ENCODE measurements at regions not wholly inside any gene's neighbourhood (a gene's known extent, or its start where the extent isn't known, plus 50 kb on each side); places are given as distances from the start of the nearest gene placed in this dataset.

DNA sequence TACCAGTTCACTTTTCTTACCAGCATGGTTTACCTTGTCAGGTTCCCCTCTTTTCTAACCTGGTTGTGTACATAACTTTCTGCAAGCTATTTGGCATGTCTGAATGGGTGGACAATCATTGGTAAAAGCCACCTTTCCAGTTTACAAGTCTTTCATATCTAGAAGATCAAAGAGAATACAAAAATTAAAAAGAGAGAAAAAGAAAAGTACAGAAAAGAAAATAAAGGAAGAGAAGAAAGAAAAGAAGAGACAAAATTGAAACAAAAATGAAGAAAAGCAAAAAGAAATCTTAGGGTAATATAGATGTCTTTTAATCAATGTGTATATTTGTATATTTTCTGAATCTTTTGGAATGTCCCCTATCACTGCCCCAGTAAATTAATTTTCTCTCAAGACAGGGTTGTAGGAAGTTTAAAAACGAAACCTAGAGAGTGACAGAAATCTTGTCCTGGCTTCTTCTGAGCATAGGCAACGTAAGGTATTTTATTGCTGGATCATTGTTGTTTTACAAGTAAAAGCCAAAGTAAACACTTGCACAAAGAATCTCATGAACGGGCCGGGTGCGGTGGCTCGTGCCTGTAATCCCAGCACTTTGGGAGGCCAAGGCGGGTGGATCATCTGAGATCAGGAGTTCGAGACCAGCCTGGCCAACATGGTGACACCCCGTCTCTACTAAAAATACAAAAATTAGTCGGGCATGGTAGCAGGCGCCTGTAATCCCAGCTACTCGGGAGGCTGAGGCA lies 98.7 kb upstream of the IFNE start:
- H3K27ac ChIP-seq = no peak overlapping the region
- H3K9me3 ChIP-seq = no peaks in the 10 kb centered on the region
- intact Hi-C loops (cut with DNase I) = no loop called here
- no peaks in the 10 kb centered on the region for H3K4me1 ChIP-seq
- TF ChIP-seq, protein P1, sequence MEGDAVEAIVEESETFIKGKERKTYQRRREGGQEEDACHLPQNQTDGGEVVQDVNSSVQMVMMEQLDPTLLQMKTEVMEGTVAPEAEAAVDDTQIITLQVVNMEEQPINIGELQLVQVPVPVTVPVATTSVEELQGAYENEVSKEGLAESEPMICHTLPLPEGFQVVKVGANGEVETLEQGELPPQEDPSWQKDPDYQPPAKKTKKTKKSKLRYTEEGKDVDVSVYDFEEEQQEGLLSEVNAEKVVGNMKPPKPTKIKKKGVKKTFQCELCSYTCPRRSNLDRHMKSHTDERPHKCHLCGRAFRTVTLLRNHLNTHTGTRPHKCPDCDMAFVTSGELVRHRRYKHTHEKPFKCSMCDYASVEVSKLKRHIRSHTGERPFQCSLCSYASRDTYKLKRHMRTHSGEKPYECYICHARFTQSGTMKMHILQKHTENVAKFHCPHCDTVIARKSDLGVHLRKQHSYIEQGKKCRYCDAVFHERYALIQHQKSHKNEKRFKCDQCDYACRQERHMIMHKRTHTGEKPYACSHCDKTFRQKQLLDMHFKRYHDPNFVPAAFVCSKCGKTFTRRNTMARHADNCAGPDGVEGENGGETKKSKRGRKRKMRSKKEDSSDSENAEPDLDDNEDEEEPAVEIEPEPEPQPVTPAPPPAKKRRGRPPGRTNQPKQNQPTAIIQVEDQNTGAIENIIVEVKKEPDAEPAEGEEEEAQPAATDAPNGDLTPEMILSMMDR (IDR thresholded peaks at IDR 0.05) = no peak
- no peaks in the 10 kb centered on the region for H3K27me3 ChIP-seq (ENCODE audit: insufficient read depth in 3 of 3, low read length in 2 of 3)
- no peaks in the 10 kb centered on the region for H3K36me3 ChIP-seq (ENCODE audit: insufficient read depth in 1 of 2, low read depth in 1 of 2)
- DNase-seq = no peak
- no peak overlapping the region for H3K4me3 ChIP-seq
- WGBS, 3 donors = 78 to 84% (median 80%) methylated on average over 12 of the region's 12 CpGs
- no peak for ATAC-seq

DNA sequence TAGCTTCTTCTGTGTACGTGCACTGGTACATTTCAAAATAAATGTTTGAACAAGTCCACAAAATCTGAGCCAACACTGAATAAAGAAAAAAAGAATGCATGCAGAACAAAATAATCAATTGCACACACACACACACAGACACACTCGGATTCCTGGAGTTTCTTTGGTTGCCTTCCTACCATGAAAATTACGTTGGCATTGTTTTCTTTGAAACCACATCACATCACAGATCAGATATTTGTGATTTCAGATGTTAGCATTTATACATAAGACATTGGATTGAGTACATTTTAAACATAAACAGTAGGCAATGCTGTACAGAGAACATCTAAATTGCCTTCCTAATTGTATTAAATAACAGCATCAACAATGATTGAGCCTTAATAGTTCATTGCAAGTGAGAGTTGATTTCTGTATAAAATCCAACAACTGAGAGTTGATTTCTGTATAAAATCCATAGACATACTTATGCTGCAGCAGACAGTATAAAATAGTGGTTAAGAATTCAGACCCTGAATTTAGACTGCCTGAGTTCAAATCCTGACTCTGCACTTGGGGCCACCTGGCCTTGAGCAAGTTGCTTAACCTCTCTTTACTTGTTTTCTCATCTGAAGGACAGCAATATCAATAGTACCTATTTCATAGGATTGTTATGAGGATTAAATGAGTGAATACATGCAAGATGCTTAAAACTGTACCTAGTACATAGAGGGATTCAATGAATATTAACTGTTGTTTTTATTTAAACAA lies 101.7 kb upstream of the IFNE start:
- H3K4me1 ChIP-seq = no peaks in the 10 kb centered on the region
- H3K27ac ChIP-seq = no peak overlapping the region
- DNase-seq (no peak), ATAC-seq (no peak)
- no peak overlapping the region for H3K4me3 ChIP-seq
- H3K36me3 ChIP-seq (ENCODE audit: insufficient read depth in 1 of 2, low read depth in 1 of 2) = no peaks in the 10 kb centered on the region
- TF ChIP-seq, protein P1 (IDR thresholded peaks at IDR 0.05) = no peak
- intact Hi-C loops (cut with DNase I) = no loop called here
- no peaks in the 10 kb centered on the region for H3K9me3 ChIP-seq
- H3K27me3 ChIP-seq (ENCODE audit: insufficient read depth in 3 of 3, low read length in 2 of 3) = peaks cover 0 to 2% (median 0%) of the 10 kb centered on the region in 3 donors
- WGBS, 3 donors = 24 to 45% (median 31%) methylated on average over 3 of the region's 3 CpGs

DNA sequence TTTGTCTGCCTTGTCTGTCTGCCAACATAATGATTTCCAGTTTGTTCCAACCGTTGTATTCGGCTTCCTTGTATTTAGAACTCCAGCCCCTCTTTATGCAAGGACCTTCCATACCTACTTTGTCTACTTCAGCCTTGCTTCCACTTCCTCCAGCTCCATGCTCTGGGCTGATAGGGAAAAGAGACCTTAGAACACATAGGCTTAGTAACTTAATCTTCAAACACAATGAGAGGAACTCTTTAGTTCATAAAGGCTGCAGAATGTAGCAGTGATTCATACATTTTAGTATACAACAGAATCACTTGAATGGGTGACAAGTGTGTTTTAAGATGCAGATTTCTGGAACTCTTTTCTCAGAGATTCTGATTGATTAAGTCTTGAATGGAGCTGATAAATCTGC lies 102.8 kb upstream of the IFNE start:
- Histone ChIP-seq H3K27me3 (ENCODE audit: insufficient read depth in 3 of 3, low read length in 2 of 3) (peaks cover 0 to 7% (median 0%) of the 10 kb centered on the region in 3 donors), H3K9me3 (no peaks in the 10 kb centered on the region), H3K27ac (no peak overlapping the region), H3K4me1 (no peaks in the 10 kb centered on the region), H3K36me3 (ENCODE audit: insufficient read depth in 1 of 2, low read depth in 1 of 2) (no peaks in the 10 kb centered on the region), H3K4me3 (no peak overlapping the region)
- TF ChIP-seq, protein P1 (IDR thresholded peaks at IDR 0.05) = no peak
- intact Hi-C loops (cut with DNase I) = no loop called here
- ATAC-seq = no peak
- WGBS, 3 donors = 57 to 85% (median 82%) methylated on average over 2 of the region's 2 CpGs
- no peak for DNase-seq

DNA sequence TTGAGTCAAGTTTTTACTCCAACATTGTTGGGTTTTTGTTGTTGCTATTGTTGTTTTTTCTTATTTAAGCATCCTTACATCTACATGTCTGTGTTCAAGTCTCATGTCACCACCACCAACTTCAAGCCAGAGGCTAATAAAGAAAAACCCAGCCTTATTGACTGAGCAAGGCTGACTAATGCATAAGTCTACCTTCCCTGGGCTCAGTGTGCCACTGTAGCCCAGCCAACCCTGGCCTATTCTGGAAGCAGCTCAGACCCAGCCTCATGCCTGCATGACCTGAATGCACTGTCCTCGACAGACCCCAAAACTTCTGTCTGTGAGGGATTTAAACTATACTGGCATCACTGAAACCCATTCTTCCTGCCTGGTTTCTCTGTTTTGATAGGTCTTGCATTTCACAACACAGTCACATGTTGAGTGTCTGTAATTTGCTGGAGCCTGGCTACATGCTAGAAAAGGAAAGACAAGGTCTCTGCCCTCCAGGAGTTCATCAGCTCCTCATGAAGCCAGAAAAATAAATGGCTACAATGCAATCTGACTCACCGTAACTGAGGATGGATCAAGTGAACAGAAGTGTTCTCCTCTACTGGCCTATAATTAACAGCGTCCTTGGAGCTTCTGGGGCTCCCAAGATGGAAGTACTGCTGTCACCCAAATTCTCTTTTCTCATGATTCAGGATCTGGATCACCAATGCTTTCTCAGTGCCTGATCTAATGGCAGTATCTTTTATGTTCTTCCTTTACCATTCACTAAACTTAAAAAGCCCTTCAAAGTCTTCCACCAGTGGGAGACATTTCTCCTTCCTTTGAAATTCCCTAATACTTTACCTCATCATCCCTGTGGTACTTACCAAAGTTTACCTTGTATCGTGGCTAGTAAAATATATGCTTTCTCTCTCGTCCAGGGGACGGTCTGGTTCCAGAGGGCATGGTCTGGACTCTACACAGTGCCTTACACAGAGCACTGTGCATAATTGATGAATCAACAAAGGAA lies 103.9 kb upstream of the IFNE start:
- intact Hi-C loops (cut with DNase I) = no loop called here
- ATAC-seq (no peak), DNase-seq (no peak)
- WGBS, 3 donors = 67 to 78% (median 76%) methylated on average over 6 of the region's 6 CpGs
- TF ChIP-seq, protein P1 (IDR thresholded peaks at IDR 0.05) = no peak
- no peaks in the 10 kb centered on the region for H3K4me1 ChIP-seq
- H3K4me3 ChIP-seq = no peak overlapping the region
- H3K9me3 ChIP-seq = no peaks in the 10 kb centered on the region
- no peak overlapping the region for H3K27ac ChIP-seq
- H3K27me3 ChIP-seq (ENCODE audit: insufficient read depth in 3 of 3, low read length in 2 of 3) = peaks cover 0 to 7% (median 0%) of the 10 kb centered on the region in 3 donors
- H3K36me3 ChIP-seq (ENCODE audit: insufficient read depth in 1 of 2, low read depth in 1 of 2) = no peaks in the 10 kb centered on the region
